ENCODE measurements at regions not wholly inside any gene's neighbourhood (a gene's known extent, or its start where the extent isn't known, plus 50 kb on each side); places are given as distances from the start of the nearest gene placed in this dataset.
"Not testable (repeated sequence)": the region's sequence is repeated elsewhere in the genome, so short reads cannot be mapped to it uniquely, and the experiment has no call there.

DNA sequence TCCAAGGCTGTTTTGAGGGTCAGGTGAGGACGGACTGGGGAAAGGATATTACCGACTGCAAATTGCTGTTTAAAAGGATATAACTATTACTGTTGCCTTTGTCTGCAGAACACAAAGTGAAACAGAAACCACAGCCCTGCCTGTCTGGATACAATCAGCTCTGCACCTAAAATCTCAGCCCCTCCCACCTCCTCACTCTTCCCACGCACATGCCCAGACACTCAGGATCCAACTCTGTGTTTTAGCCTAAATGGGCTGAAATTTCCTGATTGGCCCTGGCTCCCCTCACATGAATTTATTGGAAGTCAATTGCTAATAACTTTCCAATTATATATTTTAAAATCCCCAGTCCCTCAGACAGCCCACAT is 176.3 kb upstream of the PPP1R26 start:
- TF ChIP-seq, protein P1, sequence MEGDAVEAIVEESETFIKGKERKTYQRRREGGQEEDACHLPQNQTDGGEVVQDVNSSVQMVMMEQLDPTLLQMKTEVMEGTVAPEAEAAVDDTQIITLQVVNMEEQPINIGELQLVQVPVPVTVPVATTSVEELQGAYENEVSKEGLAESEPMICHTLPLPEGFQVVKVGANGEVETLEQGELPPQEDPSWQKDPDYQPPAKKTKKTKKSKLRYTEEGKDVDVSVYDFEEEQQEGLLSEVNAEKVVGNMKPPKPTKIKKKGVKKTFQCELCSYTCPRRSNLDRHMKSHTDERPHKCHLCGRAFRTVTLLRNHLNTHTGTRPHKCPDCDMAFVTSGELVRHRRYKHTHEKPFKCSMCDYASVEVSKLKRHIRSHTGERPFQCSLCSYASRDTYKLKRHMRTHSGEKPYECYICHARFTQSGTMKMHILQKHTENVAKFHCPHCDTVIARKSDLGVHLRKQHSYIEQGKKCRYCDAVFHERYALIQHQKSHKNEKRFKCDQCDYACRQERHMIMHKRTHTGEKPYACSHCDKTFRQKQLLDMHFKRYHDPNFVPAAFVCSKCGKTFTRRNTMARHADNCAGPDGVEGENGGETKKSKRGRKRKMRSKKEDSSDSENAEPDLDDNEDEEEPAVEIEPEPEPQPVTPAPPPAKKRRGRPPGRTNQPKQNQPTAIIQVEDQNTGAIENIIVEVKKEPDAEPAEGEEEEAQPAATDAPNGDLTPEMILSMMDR (IDR thresholded peaks at IDR 0.05; ENCODE audit: insufficient read depth, missing control alignments): no peak

DNA sequence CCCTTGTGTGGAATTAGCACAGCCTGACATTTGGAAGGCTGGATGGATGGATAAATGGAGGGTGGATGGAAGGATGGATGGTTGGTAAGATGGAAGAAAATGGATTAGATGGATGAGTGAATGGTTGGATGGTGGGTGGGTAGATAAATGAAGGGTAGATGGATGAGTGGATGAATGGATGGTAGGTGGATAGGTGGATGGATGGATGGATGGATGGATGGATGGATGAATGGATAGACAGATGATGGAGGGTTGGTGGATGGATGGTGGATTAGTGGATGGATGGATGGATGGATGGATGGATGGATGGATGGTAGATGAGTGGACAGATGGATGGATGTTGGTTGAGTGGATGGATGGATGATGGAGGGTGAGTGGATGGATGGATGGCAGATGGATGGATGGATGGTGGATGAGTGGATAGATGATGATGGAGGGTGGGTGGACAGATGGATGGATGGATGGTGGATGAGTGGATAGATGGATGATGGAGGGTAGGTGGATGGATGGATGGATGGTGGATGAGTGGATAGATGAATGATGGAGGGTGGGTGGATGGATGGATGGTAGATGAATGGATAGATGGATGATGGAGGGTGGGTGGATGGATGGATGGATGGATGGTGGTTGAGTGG is 175.6 kb upstream of the PPP1R26 start:
- TF ChIP-seq, protein P1 (IDR thresholded peaks at IDR 0.05; ENCODE audit: insufficient read depth, missing control alignments): no peak
- no peak for FAIRE-seq
- DNase-seq (ENCODE audit: insufficient read length, low spot score): no peak

More for the DNA sequence above, 176.3 kb upstream of the PPP1R26 start:
- no peak for DNase-seq (ENCODE audit: insufficient read length, low spot score)
- FAIRE-seq: no peak

DNA sequence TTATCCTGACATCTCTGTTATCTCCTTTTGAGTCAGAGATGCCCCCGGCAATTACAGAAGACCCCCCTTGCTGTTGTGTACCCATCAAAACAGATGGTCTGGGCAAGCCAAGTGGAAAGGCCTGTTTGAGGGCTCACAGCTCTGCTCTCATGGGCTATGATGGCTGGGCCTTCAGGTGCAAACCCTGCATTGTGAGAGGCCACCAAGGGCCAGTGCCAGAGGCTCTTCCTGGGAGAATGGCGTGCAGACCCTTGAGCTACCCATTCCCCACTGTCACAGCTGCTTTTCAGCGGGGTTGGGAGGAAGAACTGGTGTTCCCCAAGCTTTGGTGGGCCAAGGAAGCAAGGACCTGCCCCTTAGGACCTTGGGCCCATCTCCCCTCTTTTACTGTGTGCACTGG is 174.7 kb upstream of the PPP1R26 start:
- no peak for FAIRE-seq
- TF ChIP-seq, protein P1 (IDR thresholded peaks at IDR 0.05; ENCODE audit: insufficient read depth, missing control alignments): no peak
- DNase-seq (ENCODE audit: insufficient read length, low spot score): no peak

DNA sequence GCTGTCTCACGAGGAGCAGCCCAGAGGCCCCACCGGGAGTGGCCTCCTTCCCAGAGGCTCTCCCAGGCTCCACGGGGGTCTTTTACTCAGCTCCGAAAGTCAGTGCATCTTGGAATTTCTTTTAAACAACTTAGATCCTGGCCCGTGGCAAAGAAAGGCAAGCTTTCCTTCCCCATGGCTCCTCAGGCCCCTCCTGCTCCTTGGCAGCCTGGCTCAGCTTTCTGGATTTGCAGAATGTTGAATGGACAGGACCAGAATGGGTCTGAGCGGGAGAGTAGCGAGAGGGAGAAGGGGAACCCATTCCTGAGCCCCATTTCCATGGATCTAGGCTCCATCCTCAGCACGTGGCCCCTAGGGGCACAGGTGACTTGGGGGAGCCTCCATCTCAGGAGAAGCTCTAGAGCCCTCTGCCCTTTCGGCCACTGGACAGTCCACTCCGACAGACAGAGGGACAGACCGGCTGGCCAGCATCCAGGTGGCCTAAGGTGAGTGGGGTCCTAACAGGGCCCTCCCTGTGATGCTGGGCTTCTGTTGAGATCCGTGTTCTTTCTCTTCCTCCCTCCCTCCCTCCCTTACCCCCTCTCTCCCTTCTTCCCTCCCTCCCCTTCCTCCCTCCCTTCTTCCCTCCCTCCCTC is 173.9 kb upstream of the PPP1R26 start:
- TF ChIP-seq, protein P1 (IDR thresholded peaks at IDR 0.05; ENCODE audit: insufficient read depth, missing control alignments): no peak
- no peak for DNase-seq (ENCODE audit: insufficient read length, low spot score)
- FAIRE-seq: no peak

DNA sequence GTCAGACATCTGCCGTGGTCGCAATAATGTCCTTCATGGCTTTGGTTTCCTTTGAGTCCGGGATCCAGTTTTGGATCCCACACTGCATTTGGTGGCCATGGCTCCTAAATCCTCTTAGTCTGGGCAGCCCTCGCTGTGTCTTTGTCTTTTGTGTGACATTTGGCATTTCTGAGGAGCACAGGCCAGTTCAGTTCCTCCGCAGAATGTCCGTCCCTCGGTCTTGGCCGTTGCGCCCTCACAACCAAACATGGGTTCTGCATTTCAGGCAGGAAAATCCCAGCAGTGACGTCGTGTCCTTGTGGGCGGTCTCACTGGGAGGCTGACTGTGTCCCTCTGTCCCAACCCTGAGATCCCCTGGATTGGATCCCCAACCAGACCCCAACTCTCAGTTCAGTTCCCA is 172.9 kb upstream of the PPP1R26 start:
- DNase-seq (ENCODE audit: insufficient read length, low spot score) (no peak), FAIRE-seq (no peak)
- TF ChIP-seq, protein P1 (IDR thresholded peaks at IDR 0.05; ENCODE audit: insufficient read depth, missing control alignments): no peak

DNA sequence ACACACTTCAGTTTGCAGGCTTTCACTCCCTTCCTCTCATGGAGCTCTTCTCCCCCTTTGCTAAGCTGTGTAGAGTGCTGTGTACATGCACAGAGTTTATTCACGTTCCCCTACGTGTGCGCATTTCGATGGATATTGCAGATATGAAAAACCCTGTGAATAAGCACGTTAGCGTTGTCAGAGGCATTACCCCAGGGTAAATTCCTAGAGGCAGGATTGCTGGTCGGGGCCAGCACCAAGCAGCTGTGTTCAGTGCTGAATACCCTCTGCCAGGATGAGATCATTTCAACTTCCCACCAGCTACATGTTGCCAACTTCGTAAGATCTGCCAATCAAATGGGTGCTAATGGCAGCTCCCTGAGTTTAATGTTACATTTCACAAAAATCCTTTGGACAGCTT is 172.3 kb upstream of the PPP1R26 start:
- DNase-seq (ENCODE audit: insufficient read length, low spot score) (no peak), FAIRE-seq (no peak)
- TF ChIP-seq, protein P1 (IDR thresholded peaks at IDR 0.05; ENCODE audit: insufficient read depth, missing control alignments): no peak

DNA sequence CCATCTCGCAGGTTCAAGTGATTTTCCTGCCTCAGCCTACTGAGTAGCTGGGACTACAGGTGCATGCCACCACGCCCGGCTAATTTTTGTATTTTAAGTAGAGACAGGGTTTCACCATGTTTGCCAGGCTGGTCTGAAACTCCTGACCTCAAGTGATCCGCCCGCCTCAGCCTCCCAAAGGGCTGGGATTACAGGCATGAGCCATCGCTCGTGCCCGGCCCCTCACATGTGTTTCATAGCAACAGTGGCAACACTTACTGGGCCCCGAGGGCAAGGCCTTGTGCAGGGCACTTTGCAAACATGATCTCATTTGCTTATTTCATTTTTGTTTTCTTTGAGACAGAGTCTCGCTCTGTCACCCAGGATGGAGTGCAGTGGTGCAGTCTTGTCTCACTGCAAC is 171.7 kb upstream of the PPP1R26 start:
- not testable (repeated sequence) for FAIRE-seq; DNase-seq (ENCODE audit: insufficient read length, low spot score)

Data from D721Med (cell line).